HG02642 (cell line): ENCODE measurements at regions not wholly inside any gene's neighbourhood (a gene's known extent, or its start where the extent isn't known, plus 50 kb on each side); places are given as distances from the start of the nearest gene placed in this dataset.

Experiments
- ATAC-seq: cut with Tn5 transposase; IDR thresholded peaks from one replicate; pipeline ENCODE4 v1.9.1; 2021; ENCODE audit warnings: mild to moderate bottlenecking; ENCODE audit not compliant: unreplicated experiment, poor library complexity

- no peak for ATAC-seq
Measured at GRCh38 chr4:180898305-180898704, 1344.9 kb upstream of the TENM3 start.

DNA sequence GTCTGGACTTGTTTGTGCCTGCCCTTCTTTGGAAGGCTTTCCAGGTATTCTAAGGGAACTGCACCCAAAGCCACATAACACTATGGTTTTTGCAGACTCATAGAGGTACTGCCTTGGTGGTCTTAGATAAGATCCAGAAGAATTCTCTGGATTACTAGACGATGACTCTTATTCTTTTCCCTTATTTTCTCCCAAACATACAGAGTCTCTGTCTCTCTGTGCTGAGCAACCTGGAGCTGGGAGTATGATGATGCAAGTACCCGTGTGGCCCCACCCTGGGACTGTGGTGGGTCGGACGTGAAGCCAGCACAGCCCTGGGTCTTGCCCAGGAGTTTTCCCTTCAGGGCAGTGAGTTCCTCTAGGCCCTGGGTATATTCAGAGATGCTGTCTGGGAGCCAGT, 1342.4 kb upstream of the TENM3 start:
- no peak for ATAC-seq

- no peak for ATAC-seq
Measured at GRCh38 chr4:180909279-180909678, 1333.9 kb upstream of the TENM3 start.

DNA sequence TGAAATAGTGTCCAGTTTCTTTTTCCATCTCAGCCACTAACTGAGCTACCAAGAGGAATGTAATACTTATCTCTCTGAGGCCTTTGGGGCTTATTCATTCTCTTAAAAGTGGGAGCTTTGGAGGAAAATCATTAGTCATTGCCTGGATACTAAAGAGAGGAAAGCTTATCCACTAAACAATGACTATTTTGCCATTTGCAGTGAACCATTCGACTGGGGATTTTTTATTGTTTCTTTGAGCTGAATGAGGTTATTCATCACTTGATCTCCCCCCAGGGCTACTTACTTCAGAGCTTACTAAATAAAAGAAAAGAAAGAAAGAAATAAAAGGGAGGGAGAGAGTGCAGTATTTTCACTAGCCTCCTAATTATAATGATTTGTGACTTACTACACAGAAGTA, 1329.5 kb upstream of the TENM3 start:
- no peak for ATAC-seq

- no peak for ATAC-seq
Measured at GRCh38 chr4:180923486-180923885, 1319.7 kb upstream of the TENM3 start.

GRCh38 chr4:180925805-180926204, 1317.4 kb upstream of the TENM3 start:
- no peak for ATAC-seq

- no peak for ATAC-seq
Measured at GRCh38 chr4:180926277-180926676, 1316.9 kb upstream of the TENM3 start.

DNA sequence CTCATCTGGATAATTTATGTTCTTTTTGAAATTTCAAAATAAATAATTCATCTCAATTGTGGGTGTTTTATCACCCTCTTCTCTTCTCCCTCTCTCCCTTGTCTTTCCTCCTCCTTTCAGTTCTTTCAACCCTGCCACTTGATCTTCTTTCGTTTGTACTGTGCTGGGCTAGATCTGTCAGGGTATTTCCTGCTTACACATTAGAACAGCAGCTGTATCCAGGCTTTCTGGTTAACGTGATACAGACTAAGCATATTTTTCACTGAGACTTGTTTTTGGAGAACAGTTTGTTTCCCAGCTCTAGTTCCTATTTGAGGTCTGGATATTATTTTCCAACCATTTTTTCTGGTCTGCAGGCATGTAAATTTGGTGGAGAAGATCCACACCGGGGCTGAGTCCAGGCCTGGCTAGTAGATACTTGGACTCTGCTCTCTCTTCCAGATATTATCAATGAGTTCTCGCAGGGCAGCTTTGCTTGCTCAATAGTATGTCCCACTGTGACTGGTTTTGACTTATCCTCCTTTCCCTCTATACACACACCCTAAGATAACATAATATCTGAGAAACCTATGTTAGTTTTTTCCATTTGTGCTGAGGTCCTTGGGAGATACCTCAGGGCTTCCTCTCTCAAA, 1310.7 kb upstream of the TENM3 start:
- ATAC-seq: no peak

GRCh38 chr4:180937083-180937482, 1306.1 kb upstream of the TENM3 start:
- ATAC-seq: no peak

DNA sequence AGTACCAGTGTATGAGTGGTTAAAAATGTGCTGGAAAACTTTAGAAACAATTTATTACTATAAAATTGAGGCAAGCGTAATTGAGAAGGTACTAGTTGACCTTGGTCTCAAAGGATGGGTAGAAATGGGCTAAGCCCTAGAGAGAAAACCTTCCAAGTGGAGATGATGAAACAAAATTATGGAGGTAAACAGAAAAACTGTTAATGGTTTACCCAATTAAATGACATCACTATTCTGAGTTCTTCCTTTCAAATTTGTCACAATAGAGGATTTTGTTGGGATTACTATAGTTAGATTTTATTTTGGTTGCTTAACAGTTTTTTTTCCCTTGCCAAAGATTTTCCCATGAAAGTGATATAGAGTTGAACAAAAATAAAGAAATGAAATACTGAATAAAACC, 1302.5 kb upstream of the TENM3 start:
- no peak for ATAC-seq

GRCh38 chr4:180942367-180942916, 1300.8 kb upstream of the TENM3 start:
- ATAC-seq: no peak

- no peak for ATAC-seq
Measured at GRCh38 chr4:180946188-180946587, 1297.0 kb upstream of the TENM3 start.

DNA sequence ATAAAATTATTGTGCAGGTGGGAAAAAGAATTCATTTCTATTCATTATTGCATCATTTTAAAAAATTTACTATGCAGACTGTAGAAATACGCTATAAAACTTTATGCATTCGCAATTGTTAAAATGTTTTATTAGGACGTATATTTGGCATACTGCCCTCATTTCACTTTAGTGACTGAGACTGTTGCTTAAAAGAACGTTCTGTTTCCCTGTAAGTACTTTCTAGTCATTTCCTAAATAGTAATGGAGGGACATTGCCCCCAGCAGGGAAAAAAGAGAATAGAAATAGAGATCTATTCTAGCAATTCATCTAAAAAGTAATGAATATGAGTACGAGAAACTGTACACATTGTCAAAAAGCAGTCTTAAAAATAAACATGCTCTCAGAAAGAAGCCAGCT, 1295.8 kb upstream of the TENM3 start:
- ATAC-seq: no peak

GRCh38 chr4:180949424-180950213, 1293.6 kb upstream of the TENM3 start:
- no peak for ATAC-seq

DNA sequence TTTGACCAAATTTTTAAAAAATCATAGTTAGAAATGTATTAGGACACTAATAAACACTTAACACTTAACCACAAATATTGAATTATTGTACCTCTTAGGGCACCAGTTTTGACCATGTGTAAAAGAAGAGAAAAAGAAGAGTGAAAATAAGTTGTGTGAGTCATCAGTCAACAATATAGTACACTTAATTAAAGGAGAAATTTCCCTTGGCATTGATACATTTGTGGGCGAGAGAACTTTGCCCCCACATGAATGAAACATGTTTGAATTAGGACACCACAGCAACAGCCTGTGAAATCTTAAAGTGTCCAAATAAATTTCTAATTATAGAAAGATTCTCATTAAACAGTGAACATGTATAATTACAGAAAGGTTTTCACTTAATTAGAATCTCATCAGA, 1292.8 kb upstream of the TENM3 start:
- no peak for ATAC-seq

- ATAC-seq: no peak
Measured at GRCh38 chr4:180951312-180951711, 1291.9 kb upstream of the TENM3 start.

DNA sequence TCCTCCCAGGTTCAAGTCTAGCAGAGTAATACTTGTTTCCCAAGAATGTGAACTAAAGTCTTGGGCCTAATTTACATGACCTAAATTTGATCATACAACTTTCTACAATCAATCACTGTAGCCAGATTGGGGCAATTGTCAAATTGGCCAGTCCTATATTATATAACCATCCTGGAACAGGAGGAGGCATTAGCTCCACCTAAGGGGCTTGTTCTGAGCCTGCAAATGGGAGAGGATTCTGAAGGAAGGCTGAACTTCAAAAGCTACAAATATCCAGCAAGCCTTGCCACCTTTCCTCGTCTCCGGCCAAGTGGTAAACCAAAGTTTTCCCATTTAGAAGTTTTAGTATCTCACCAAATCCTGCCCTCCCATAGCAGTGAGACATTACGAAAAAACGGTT, 1289.6 kb upstream of the TENM3 start:
- ATAC-seq: no peak

DNA sequence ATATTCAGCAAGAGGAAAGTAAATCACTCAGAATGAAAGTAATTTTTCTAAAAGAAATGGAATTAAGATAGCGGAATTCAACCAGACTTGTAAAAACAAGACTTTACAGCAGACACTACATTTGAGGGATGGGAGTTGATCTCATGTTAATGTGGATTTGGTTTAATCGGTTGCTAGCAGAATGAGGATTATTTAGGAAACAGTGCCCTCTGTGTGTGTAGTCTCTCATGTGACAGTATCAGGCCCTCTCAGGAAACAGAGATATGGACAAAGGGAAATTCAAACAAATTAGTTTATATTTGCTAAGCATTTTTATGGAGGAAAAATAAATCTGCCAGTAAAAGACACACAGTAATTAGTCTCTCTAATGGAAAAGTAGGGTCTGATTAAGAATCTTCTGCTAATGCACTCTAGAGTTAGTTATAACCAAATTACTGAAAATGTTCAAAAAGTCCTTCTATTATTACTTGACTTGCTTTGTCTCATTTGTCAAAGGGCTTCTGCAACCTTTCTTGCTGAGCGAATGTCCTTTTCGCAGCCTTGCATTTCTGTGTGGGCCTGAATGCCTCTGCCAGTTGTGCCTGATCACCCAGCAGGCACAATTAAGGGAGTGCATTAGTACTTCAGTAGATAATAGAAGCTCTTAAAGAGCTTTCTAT, 1282.3 kb upstream of the TENM3 start:
- no peak for ATAC-seq

DNA sequence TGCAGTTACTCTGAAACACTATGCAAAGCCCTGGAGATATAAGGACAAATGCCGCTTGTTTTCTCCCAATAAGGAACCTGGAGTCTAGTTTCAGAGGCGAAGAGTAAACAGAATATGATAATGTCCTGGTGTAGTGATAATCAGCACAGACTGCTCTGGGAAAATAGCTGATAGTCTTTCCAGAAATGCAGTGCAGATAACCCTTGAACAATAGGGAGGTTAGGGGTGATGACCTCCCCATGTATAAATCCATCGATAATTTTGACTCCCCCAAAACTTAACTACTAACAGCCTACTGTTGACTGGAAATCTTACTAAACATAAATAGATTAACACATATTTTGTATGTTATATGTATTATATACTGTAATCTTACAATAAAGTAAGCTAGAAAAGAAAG, 1280.9 kb upstream of the TENM3 start:
- ATAC-seq: no peak

DNA sequence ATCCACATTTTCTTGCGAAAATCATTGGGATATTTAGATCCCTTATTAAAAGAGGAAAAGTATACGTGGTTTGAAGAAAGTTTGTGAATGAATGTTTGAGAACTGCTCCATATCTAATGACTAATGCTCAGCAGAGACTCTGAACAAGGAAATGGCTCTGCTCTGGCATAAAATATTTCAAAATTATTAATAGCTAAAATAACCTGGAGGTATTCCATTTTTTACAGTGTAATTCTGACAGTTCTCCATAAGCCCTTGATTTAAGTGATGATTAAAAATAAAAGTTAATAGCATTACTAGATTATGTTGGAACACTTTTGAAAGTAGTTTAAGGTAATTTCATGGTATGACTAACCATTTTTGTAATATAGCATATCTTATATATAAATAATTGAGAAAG, 1276.9 kb upstream of the TENM3 start:
- no peak for ATAC-seq

- no peak for ATAC-seq
Measured at GRCh38 chr4:180967936-180968335, 1275.3 kb upstream of the TENM3 start.
